CD4-positive, alpha-beta T cell treated with Interleukin-4 for 4 hours (primary cell): ENCODE measurements at regions not wholly inside any gene's neighbourhood (a gene's known extent, or its start where the extent isn't known, plus 50 kb on each side); places are given as distances from the start of the nearest gene placed in this dataset.

ENCODE experiments used
- DNase-seq: peaks from one replicate; pipeline ENCODE4 v3.0.0-alpha.2; 2020

DNA sequence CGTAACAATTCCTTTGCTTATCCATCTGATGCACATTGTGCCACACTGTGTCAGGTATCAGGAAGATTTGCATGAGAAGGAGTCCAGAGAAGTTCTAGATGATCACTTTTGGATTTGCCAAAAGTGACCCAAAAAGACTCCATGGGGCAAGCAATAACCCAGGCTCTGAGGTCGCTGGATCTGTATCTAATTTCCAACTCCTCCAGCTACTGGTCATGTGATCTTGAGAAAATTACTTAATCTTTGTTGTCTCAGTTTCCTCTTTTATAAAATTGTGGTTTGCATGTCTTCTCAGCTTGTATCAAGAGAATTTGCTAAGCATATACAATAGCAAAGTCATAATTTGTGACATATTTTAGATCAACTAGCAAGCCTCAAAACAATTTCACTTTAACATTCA is 61.3 kb upstream of the ITGA4 start:
- DNase-seq = no peak

DNA sequence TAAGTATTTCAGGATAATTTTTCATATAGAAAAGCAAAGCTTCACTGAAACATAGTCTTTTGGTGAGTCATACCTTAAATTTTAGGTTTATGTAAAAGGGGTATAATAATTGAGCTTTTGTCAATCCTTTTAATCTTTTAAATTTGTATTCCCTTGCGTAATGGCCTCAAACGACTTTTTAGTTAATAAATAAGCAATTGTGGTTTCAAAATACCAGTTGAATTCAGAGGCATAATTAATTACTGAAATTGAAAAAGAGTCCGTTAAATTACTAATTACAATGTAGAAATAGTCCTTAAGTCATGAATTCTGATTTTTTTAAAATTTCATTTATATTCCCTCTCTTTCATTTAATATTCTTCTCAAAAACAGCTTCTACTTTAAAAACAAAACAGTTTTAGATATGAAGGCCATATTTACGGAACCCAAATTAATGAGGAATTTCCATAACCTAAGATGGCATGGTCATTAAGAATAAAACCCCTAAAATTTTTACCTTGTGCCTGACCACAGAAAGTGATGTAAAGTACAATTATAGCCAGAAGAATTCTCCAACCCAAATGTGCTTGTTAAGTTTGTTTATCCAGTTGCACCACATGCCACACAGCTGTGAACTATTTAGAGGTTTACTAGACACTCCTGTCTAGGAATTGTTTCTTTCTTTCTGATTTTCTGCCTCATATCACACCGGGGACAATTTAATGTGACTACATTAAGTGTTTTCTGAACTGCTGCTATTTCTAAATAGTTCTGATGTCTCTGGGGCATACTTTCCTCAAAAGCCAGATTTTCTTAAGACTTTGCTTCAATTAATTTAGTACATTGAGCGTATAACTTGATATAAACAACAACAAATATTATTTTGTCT is 60.7 kb upstream of the ITGA4 start:
- DNase-seq = no peak

DNA sequence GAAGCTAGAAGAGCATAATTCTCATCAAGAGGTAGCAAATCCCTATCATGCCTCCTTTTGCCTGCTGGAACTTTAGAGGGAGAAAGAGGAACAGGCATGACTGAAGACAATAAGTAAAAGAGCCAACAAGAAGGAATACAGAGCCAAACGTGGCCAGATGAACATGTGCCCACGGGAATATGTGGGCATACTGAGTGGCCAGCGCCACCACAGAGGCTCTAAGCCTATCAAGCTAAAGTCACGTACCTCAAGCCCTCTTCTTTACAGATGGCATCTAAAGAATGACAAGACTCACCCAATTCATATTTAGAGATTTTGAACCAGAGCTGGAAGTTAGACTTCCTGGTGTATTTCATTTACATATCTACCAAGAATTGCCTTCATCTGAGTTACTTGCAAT is 59.9 kb upstream of the ITGA4 start:
- DNase-seq = no peak

GRCh38 chr2:181398000-181398399 is 59.2 kb upstream of the ITGA4 start:
- no peak for DNase-seq

DNA sequence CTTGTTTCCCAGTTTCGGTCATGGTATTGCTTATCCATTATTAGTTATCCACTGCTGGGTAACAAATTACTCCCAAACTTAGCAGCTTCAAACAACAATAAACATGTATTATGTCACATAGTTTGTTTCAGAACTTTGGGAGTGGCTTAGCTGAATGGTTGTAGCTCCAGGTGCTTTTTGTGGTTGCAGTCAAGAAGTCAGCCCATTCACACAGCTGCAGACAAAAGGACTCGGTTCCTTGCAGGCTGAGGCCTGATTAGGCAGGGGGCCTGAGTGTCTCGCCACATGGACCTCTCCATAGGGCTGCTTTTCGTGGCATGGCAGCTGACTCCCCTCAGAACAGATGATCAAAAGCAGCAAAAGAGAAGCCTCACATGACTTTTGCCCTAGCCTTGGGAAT is 58.2 kb upstream of the ITGA4 start:
- no peak for DNase-seq

GRCh38 chr2:181404472-181404871 is 52.7 kb upstream of the ITGA4 start:
- no peak for DNase-seq

DNA sequence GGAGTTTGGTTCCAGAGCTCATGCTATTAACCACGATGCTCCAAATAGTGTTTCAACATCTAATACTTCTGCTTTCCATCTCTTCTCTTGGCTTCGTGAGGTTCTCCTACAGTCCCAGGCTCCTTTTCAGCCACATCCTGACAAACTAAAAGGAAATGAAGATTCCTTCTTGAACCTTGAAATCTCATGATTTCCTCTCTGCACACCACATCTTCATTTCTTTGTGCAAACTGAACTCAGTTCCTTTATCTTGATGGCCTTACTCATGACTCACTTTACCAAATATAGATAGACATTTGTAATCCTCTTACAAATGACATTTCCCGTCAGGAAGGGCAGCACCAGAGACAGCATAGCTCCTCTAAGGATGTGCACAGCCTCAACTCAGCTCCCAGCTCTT is 50.0 kb upstream of the ITGA4 start:
- no peak for DNase-seq
